ENCODE measurements at regions not wholly inside any gene's neighbourhood (a gene's known extent, or its start where the extent isn't known, plus 50 kb on each side); places are given as distances from the start of the nearest gene placed in this dataset.

DNA sequence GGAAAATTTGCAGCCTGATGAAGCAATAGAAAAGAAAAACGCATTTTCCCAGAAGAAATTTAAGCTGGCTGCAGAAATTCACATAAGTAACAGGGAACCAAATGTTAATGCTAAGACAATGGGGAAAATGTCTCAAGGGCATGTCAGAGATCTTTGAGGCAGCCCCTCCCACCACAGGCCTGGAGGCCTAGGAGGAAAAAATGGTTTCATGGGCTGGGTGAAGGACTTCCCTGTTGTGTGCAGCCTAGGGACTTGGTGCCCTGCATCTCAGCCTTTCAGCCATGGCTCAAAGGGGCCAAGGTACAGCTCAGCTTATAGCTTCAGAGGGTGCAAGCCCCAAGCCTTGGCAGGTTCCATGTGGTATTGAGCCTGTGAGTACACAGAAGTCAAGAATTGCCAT lies 476.1 kb upstream of the DPP6 start:
- Histone ChIP-seq H3K4me1 (ENCODE audit: low read length) (no peaks in the 10 kb centered on the region), H3K79me2 (ENCODE audit: low read length) (no peaks in the 10 kb centered on the region), H3K27me3 (ENCODE audit: low read length) (peaks cover 3% of the 10 kb centered on the region; the same call in 1 of the 2 replicates), H3K4me3 (ENCODE audit: low read length) (no peak overlapping the region), H3K36me3 (ENCODE audit: insufficient read depth, low read length) (no peaks in the 10 kb centered on the region), H3K9me2 (replicated peaks; ENCODE audit: insufficient read depth, low read length) (no peaks in the 10 kb centered on the region), H2AFZ (ENCODE audit: low read length) (no peak overlapping the region), H3K9me3 (ENCODE audit: low read length) (peaks cover 8% of the 10 kb centered on the region), H3K9ac (ENCODE audit: low read length) (no peak overlapping the region), H4K20me1 (ENCODE audit: insufficient read depth, low read depth, low read length) (no peaks in the 10 kb centered on the region), H3K4me2 (ENCODE audit: low read depth, low read length, poor library complexity, severe bottlenecking) (no peak overlapping the region), H3K27ac (ENCODE audit: low read length) (no peak overlapping the region)
- DNase-seq = no peak

GRCh38 chr7:153581419-153581818 lies 470.8 kb upstream of the DPP6 start:
- H3K27ac ChIP-seq (ENCODE audit: low read length) = no peak overlapping the region
- H3K4me3 ChIP-seq (ENCODE audit: low read length) = no peak overlapping the region
- H3K9me3 ChIP-seq (ENCODE audit: low read length) = peaks cover 8% of the 10 kb centered on the region
- H4K20me1 ChIP-seq (ENCODE audit: insufficient read depth, low read depth, low read length) = no peaks in the 10 kb centered on the region
- H3K27me3 ChIP-seq (ENCODE audit: low read length) = peaks cover 3% of the 10 kb centered on the region; the same call in 1 of the 2 replicates
- H3K4me2 ChIP-seq (ENCODE audit: low read depth, low read length, poor library complexity, severe bottlenecking) = no peak overlapping the region
- no peaks in the 10 kb centered on the region for H3K4me1 ChIP-seq (ENCODE audit: low read length)
- no peak overlapping the region for H3K9ac ChIP-seq (ENCODE audit: low read length)
- H3K36me3 ChIP-seq (ENCODE audit: insufficient read depth, low read length) = no peaks in the 10 kb centered on the region
- H3K79me2 ChIP-seq (ENCODE audit: low read length) = no peaks in the 10 kb centered on the region
- no peak overlapping the region for H2AFZ ChIP-seq (ENCODE audit: low read length)
- H3K9me2 ChIP-seq (replicated peaks; ENCODE audit: insufficient read depth, low read length) = 0 out of 2 replicates have a peak, but pooled peaks cover 2% of the 10 kb centered on the region
- DNase-seq = no peak

DNA sequence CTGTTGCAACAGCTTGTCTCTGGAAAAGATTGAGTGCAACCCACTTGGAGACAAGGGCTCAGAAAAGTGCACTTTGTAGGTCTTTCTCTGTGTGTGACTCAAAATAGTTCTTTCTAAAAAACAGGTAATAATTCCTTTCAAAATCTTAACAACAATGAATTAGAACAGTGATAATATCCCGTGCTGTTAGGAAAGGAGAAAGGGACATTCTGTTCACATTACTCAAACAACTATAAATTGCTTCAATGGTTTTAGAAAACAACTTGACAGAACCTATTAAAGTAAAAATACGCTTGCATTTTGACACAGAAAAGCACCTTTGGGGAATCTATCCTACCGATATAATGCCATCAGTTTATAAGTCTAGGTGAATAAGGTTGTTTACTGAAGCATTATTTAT lies 468.1 kb upstream of the DPP6 start:
- DNase-seq = no peak

DNA sequence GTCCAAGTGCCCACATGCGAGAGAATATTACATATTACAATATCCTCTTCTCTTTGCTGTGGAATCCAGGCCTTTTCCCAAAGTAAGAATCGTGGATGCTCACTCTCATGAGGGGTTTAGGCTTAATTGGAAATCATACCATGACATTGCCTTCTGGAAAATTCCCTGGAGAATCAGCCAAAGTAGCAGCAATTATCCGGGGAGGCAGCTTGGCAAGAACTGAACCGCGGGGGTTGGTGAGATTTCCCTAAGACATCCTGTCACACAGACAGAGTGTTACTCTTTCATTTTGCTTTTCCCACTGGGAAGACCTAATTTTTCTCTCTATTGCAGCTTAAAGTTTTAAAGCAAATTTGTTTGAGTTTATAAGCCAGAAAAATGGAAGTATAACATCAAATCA lies 463.6 kb upstream of the DPP6 start:
- Histone ChIP-seq H3K4me1 (ENCODE audit: low read length) (no peaks in the 10 kb centered on the region), H3K27ac (ENCODE audit: low read length) (no peak overlapping the region), H3K36me3 (ENCODE audit: insufficient read depth, low read length) (no peaks in the 10 kb centered on the region), H3K4me3 (ENCODE audit: low read length) (no peak overlapping the region), H3K27me3 (ENCODE audit: low read length) (no peaks in the 10 kb centered on the region), H3K4me2 (ENCODE audit: low read depth, low read length, poor library complexity, severe bottlenecking) (no peak overlapping the region), H3K9me3 (ENCODE audit: low read length) (no peaks in the 10 kb centered on the region), H3K9ac (ENCODE audit: low read length) (no peak overlapping the region), H3K9me2 (replicated peaks; ENCODE audit: insufficient read depth, low read length) (no peaks in the 10 kb centered on the region), H3K79me2 (ENCODE audit: low read length) (no peaks in the 10 kb centered on the region), H4K20me1 (ENCODE audit: insufficient read depth, low read depth, low read length) (no peaks in the 10 kb centered on the region), H2AFZ (ENCODE audit: low read length) (no peak overlapping the region)
- no peak for DNase-seq

More for the DNA sequence above, 468.1 kb upstream of the DPP6 start:
- Histone ChIP-seq H3K4me2 (ENCODE audit: low read depth, low read length, poor library complexity, severe bottlenecking) (no peak overlapping the region), H4K20me1 (ENCODE audit: insufficient read depth, low read depth, low read length) (no peaks in the 10 kb centered on the region), H3K79me2 (ENCODE audit: low read length) (no peaks in the 10 kb centered on the region), H2AFZ (ENCODE audit: low read length) (no peak overlapping the region), H3K4me1 (ENCODE audit: low read length) (no peaks in the 10 kb centered on the region), H3K9me2 (replicated peaks; ENCODE audit: insufficient read depth, low read length) (0 out of 2 replicates have a peak, but pooled peaks cover 2% of the 10 kb centered on the region), H3K9ac (ENCODE audit: low read length) (no peak overlapping the region), H3K27ac (ENCODE audit: low read length) (no peak overlapping the region), H3K9me3 (ENCODE audit: low read length) (peaks cover 3% of the 10 kb centered on the region; the same call in 1 of the 2 replicates), H3K4me3 (ENCODE audit: low read length) (no peak overlapping the region), H3K36me3 (ENCODE audit: insufficient read depth, low read length) (no peaks in the 10 kb centered on the region), H3K27me3 (ENCODE audit: low read length) (no peaks in the 10 kb centered on the region)

DNA sequence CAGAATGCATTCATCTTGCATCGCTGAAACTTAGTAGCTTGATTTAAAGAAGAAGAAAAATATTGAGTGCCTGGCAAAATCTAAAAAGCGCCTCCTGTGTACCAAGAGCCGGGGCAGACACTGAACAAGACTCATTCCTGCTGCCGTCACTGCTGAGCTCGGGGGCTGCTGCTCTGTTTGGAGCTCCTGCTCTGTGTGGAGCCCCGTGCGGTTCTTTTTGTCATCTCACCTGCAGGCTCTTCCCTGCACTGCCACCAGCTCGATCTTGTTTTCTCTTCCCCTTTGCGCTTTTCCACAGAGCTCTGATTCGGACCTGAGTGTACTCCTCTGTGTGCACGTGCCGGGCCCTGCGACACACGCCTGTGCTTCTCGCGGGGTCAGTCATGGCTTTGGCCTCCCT lies 462.1 kb upstream of the DPP6 start:
- Histone ChIP-seq H3K79me2 (ENCODE audit: low read length) (no peaks in the 10 kb centered on the region), H3K4me3 (ENCODE audit: low read length) (no peak overlapping the region), H4K20me1 (ENCODE audit: insufficient read depth, low read depth, low read length) (no peaks in the 10 kb centered on the region)

DNA sequence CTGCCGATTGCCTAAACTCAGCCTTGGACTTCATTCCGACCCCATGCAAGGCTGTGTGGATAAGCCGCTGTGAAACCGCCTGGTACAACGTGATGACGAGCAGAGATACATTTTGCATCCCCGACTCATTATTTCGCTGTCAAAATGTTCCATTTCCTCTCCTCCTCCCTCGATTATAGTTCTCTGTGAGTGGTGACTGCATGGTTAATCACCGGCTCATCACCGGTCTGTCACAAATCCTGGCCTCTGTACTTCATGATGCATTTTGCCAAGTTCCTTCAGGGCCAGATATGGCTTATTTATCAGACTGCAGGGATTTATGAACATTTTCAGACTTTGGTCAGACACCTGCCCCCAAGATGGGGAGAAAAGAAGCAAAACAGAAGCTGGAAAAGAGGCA lies 461.6 kb upstream of the DPP6 start:
- Histone ChIP-seq H3K9ac (ENCODE audit: low read length) (no peak overlapping the region), H3K9me3 (ENCODE audit: low read length) (no peaks in the 10 kb centered on the region), H3K27ac (ENCODE audit: low read length) (no peak overlapping the region), H3K9me2 (replicated peaks; ENCODE audit: insufficient read depth, low read length) (no peaks in the 10 kb centered on the region; the same call in 1 of the 2 replicates), H3K27me3 (ENCODE audit: low read length) (no peaks in the 10 kb centered on the region), H3K4me2 (ENCODE audit: low read depth, low read length, poor library complexity, severe bottlenecking) (no peak overlapping the region), H2AFZ (ENCODE audit: low read length) (no peak overlapping the region), H3K79me2 (ENCODE audit: low read length) (no peaks in the 10 kb centered on the region), H3K4me1 (ENCODE audit: low read length) (no peaks in the 10 kb centered on the region), H3K4me3 (ENCODE audit: low read length) (no peak overlapping the region), H3K36me3 (ENCODE audit: insufficient read depth, low read length) (no peaks in the 10 kb centered on the region), H4K20me1 (ENCODE audit: insufficient read depth, low read depth, low read length) (no peaks in the 10 kb centered on the region)
- no peak for DNase-seq

More for the DNA sequence above, 462.1 kb upstream of the DPP6 start:
- Histone ChIP-seq H3K4me2 (ENCODE audit: low read depth, low read length, poor library complexity, severe bottlenecking) (no peak overlapping the region), H3K9me2 (replicated peaks; ENCODE audit: insufficient read depth, low read length) (no peaks in the 10 kb centered on the region), H3K4me1 (ENCODE audit: low read length) (no peaks in the 10 kb centered on the region), H2AFZ (ENCODE audit: low read length) (no peak overlapping the region), H3K27ac (ENCODE audit: low read length) (no peak overlapping the region), H3K9me3 (ENCODE audit: low read length) (no peaks in the 10 kb centered on the region), H3K36me3 (ENCODE audit: insufficient read depth, low read length) (no peaks in the 10 kb centered on the region), H3K27me3 (ENCODE audit: low read length) (no peaks in the 10 kb centered on the region), H3K9ac (ENCODE audit: low read length) (no peak overlapping the region)
- DNase-seq = no peak

DNA sequence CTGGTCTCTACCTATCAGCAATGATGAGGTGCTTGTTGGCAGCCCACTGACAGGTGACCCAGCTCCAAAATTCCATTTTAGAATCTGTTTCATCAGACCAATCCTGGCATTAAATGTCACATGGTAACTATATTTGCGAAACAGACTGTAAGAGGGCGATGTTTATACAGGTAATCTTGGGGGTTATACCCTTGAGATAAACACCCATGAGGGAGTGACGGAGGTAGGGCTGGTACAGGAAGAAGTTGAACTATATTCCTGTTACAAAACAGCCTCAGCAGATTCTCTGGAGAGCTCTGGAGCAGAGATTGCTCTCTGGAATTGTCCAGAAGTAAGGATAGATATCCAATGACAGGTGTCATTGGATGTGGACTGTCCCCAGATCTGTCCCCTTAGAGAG lies 444.8 kb upstream of the DPP6 start:
- Histone ChIP-seq H3K27me3 (ENCODE audit: low read length) (no peaks in the 10 kb centered on the region), H3K4me3 (ENCODE audit: low read length) (no peak overlapping the region), H2AFZ (ENCODE audit: low read length) (no peak overlapping the region), H3K9me3 (ENCODE audit: low read length) (no peaks in the 10 kb centered on the region), H3K36me3 (ENCODE audit: insufficient read depth, low read length) (no peaks in the 10 kb centered on the region), H3K4me1 (ENCODE audit: low read length) (no peaks in the 10 kb centered on the region), H3K79me2 (ENCODE audit: low read length) (no peaks in the 10 kb centered on the region), H3K9me2 (replicated peaks; ENCODE audit: insufficient read depth, low read length) (no peaks in the 10 kb centered on the region; the same call in 1 of the 2 replicates), H4K20me1 (ENCODE audit: insufficient read depth, low read depth, low read length) (no peaks in the 10 kb centered on the region), H3K9ac (ENCODE audit: low read length) (no peak overlapping the region), H3K27ac (ENCODE audit: low read length) (no peak overlapping the region), H3K4me2 (ENCODE audit: low read depth, low read length, poor library complexity, severe bottlenecking) (no peak overlapping the region)
- DNase-seq = no peak

DNA sequence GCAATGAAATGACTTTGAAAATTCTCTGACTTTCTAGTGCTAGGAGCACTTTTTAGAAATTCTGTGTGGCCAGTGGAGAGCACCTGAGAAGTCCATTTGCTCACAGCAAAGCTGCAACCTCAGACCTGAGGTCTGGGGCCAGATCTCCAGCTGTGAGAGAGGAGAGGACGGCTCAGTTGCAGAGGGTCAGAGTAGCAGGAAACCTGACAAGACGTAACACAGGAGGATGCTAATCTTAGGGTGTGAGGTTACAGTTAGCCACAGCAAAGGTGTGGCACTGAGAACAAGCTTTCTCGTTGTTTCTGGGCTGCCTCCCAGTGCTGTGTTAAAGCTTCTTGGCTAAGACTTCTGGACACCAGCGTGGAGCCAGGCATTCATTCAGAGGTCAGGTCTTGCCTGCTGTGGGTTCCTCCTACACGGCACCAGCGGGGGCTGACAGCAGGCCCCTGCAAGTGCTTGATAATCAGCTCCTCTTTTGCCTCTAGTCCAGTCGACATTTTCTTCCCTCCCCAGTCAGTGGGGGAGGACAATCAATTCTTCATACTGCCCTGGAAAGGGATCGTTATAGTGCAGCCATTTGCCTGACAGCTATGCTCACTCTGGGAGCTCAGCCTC lies 435.4 kb upstream of the DPP6 start:
- Histone ChIP-seq H4K20me1 (ENCODE audit: insufficient read depth, low read depth, low read length) (no peaks in the 10 kb centered on the region), H3K9me2 (replicated peaks; ENCODE audit: insufficient read depth, low read length) (no peaks in the 10 kb centered on the region), H3K79me2 (ENCODE audit: low read length) (no peaks in the 10 kb centered on the region), H3K9me3 (ENCODE audit: low read length) (no peaks in the 10 kb centered on the region), H3K9ac (ENCODE audit: low read length) (no peak overlapping the region), H2AFZ (ENCODE audit: low read length) (no peak overlapping the region), H3K27me3 (ENCODE audit: low read length) (no peaks in the 10 kb centered on the region), H3K4me1 (ENCODE audit: low read length) (no peaks in the 10 kb centered on the region), H3K4me3 (ENCODE audit: low read length) (no peak overlapping the region), H3K4me2 (ENCODE audit: low read depth, low read length, poor library complexity, severe bottlenecking) (no peak overlapping the region), H3K27ac (ENCODE audit: low read length) (no peak overlapping the region), H3K36me3 (ENCODE audit: insufficient read depth, low read length) (no peaks in the 10 kb centered on the region)
- DNase-seq = no peak
